ENCODE measurements at regions not wholly inside any gene's neighbourhood (a gene's known extent, or its start where the extent isn't known, plus 50 kb on each side); places are given as distances from the start of the nearest gene placed in this dataset.

DNA sequence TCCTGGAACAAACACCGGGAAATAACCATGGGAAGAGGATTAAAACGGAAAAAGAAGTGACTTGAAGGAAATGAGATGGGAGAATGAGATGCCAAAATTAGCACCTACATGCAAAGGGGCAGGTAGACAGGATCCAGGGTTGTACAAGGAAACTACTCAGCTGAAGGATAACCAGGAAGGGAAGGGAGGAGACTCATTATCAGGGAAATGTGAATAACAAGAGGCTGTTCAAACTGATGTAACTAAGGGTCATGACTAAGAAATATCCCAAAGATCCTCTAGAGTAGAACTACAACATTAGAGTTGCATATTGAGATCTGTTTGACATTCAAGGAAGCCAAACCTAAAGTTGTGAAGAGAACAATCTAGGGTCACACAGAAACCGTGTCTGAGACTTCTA lies 166.2 kb upstream of the SP8 start:
- no peak for DNase-seq

DNA sequence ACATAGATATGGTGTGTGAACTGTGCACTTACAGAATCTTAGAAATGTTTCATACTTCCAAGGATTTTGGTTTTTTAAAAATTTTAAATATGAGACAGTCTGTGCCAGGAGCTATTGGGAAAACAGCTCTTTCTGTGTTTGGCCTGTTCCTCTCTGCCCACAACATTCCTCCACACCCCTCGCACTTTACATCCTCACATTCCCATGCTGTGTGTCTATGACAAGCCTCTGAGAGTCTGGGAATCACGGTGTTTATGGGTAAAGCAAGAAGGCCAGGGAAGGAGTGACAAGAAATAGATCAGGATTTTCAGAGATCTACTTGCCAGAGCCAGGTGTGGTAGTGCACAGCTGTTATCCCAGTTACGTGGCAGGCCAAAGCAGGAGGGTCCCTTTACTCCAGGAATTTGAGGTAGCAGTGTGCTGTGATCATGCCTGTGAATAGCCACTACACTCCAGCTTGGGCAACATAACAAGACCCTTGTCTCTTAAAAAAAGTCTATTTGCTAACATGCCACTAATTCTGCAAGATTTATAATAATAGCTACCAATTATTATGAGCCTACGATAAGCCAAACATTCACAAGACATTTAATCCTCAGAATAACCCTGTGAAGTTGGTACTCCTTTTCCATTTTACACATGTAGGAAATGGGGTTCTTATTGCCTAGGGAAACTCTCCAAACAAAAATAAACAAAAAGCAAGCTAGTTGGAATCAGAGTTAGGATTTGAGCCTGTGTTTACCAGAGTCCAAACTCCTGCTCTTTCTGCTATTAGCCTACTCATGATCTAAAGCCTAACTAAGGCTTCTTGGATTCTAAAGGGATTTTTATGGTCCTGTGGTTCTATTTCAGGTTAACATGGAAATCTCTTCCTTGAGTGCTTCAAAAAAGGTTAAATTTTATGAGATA lies 168.3 kb upstream of the SP8 start:
- no peak for DNase-seq

DNA sequence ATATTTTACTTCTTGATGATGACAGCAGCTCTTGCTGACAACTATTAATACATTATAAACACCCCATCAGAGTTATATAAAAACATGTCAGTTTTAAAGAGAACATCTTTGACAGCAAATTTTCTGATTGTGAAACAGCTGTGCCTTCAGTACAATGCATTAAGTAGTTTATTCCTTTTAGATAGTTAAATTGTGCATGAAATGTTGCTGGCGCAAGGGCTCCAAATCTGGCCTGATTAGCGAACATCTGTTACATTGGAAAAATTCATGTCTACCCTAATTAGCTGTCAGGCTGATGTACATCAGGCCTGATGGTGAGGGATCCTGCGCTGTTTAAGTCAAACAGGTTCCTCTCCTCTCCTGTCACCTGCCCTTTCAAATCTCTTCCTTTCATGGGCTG lies 171.9 kb upstream of the SP8 start:
- DNase-seq, result peak; percentile 62

DNA sequence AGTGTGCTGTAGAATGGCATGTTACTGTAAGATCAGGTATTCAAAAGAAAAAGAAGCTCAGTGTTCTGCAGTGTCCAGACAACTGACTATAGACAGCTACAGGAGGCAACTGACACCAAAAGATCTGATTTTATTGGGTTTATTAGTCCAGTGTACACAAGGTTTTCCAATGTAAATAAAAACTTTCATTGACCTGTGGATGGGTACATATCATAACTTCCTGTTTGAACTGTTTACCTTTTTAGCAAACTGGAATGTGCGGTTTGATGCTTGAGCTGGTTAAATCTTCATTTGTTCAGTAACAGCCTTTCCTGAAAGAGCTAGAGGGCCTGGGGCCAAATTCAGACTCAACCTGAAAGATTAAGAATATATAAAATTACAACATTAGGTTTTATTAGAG lies 172.6 kb upstream of the SP8 start:
- DNase-seq, result no peak

DNA sequence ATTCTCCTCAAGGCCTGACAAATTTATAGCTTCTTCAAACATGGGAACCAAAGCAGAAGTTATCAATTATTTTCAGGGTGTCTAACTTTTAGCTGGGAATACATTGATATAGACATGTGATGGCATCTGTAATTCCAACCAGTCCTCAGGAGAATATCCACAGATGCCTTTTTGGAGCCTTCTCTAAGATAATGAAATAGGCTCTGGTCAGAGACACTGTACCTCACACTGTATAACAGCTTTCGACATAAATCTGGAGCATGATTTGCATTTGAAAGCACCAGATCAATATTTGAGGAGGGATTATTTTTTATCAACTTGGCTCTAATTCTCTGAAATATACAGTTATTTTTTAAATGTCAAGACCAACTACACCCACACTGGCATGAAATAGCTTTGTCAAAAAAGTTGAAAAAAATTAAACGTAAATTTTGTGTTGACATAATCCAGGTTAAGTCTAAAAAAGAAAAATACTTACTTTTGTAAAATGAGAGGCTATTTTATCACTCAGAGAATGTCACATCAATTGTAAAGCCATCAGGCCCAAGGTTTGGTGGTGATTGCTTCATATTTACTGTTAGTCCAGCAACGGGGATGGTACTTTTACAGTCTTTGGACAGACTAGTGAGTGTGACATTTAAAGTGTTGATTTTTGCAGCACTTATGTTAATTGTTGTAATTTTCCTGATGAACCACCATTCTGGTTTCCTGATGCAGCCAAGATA lies 177.0 kb upstream of the SP8 start:
- DNase-seq, result no peak

DNA sequence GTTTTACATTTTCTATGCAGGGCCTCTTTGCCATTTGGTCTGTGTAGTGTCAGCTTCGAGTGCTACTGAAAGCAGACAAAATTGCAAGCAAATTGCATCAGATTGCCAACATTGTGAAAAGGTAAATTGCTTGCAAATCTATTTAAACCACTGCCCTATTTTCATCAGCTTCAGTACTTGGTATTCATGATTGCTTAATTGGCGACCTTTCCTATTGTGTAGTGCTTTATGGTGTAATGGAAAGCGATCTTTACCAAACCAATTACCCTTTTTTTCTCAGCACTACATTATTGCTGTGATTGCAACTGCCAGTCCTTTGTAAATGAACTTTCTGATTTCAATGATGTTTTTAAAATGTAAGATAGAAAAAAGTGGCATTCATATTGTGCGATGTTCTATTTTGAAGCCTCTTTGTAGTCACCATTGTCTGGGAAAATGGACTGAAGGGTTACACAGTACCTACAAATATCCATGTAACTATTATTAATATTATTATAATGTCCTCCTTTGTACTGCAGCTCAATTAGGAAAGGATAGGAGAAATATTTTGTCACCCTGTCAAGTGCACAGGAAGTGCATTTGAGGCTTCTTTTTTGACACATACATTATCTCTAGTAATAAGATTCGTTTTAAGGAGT lies 177.7 kb upstream of the SP8 start:
- no peak for DNase-seq

DNA sequence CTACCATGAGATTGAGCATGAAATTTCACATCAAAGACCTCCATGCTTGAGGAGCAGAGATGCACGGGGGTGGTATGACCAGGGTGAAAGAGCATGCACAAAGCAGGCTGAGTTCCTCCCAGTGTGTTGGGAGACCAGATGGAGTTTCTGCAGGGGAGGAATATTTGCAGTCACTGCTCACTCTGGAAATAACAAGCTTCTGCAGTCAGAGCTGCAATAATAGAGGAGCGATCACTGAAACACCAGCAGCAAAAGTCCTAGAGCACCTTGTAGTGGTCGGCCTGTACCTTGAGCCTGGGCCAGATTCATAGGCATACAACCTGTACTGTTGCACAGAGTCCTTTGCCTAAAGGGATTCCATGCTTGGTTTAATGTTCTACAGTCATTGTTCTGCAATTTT lies 184.5 kb upstream of the SP8 start:
- no peak for DNase-seq

DNA sequence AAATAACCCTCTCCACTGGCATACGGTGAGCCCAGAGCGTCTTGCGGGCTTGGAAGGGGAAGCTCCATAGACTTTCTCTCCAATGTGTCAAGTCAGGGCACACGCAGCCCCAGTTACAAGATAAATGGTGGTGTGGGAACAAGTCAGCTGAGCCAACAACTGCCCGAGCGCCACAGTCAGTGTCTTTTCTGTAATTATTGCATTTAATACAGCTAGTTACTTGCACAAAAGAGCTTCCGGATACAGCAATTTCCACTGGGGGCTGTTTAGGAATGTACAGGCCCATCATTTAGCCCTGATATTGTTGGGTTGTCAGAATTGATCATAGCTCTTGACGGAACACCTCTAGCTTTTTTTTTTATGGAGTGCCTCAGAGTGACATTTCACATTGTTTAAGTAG lies 193.5 kb upstream of the SP8 start:
- DNase-seq, result no peak

DNA sequence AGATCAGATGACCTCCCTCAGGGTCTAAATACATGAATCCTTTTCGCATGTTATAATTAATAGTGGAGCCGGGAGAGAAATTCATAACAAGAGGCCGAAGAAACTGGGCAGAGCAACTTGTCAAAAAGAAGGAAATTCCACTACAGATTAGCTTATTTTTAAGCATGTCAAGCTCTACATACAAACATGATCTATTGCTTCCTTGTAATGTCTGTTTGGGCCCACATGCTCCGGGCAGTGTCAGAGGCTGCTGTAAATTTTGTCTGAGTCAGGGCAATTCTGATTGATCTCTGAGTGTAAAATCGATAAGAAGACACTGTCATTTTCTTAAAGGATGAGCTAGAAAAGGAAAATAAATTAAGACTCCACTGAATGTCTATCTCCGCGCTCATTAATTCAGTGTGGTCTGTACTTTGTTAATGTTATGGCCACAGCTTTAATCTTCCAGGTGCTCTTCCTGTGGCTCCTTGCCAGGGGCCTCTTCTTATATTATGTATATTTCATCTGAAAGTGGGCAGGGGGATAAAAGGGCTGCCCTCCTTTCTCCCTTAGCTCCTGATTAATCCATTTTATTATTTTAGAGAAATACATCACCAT lies 194.1 kb upstream of the SP8 start:
- DNase-seq, result no peak

DNA sequence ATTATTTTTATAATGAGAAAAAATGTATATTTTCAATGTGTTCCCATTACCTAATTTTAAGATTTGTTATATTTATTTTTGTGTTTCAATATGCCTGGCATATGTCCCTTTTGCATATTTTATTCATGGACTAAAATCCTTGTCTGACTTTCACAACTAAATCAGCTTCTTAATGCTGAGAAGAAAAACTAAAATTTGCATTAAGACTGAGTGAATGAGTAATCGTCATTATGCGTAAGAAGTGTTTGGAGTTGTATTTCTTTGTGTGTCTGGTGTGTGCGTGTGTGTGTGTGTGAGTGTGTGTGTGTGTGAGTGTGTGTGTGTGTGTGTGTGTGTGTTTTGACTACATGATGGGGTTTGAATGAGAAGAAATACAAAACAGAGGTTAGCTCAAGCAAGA lies 201.7 kb upstream of the SP8 start:
- DNase-seq, result no peak

DNA sequence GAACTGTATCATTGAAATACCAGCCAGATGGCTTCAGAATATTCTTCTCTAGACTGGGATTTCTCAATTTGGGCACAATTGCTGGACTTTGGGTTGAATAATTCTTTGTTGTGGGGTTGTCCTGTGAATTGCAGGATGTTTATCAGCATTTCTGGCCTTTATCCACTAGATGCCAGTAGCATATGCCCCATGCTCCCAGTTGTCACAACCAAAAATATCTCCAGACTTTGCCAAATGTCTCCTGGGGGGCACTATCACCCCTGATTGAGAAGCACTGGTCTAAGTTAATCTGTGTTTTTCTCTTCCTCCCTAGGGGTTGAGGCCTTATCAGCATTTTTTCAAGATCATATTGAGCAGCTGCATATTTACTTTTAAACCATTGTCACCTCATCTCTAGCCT lies 204.9 kb upstream of the SP8 start:
- DNase-seq, result no peak

DNA sequence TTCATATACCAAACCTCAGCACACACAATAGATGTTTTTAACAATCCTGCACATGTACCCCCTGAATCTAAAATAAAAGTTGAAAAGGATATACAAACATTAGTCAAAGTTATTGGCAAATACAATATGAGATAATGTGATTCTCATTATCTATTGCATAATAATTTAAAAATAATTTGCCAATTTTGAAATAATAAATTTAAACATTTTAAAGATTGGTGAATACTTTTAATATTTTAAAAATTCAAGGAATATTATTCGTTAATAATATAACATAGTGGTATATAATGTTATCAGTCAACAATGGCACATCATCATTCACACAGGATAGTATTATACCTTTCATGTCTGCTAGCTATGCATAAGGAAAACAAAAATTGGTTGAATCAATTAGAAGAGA lies 207.0 kb upstream of the SP8 start:
- no peak for DNase-seq

DNA sequence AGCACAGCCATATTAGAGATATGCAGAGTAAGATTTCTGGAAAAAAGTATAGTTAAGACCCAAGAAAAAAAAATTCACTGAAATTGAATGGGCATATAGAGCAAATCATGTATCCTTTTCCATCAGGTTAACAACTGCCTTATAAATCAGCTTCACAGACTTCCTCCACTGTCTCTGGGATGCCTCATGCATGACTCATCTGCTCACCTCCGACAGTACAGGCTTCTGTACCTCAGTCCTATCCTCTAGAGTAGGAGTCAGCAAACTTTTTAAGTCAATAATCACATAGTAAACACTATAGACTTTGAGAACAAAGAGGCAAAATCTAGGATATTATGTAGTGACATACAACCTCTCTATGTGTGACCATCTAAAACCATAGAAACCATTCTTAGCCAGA lies 211.6 kb upstream of the SP8 start:
- DNase-seq, result no peak

DNA sequence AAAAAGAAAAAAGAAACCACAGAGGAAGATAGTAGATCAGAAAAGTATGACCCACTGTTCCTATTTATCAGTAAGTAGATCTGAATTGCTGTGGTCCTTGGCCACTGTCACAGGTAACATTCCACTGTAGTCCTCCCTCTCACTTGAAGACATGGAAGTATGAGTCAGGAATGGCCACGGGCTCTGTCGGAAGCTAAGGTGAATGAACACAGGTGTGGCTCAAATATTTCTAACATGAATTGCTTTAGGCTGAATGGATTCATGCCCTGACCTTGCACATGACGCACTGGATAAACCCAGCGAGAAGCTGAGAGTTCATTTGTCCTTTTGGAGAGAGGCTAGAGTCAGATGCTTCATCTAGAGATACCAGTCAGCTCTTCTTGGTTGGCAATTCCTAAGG lies 224.5 kb upstream of the SP8 start:
- DNase-seq, result no peak

DNA sequence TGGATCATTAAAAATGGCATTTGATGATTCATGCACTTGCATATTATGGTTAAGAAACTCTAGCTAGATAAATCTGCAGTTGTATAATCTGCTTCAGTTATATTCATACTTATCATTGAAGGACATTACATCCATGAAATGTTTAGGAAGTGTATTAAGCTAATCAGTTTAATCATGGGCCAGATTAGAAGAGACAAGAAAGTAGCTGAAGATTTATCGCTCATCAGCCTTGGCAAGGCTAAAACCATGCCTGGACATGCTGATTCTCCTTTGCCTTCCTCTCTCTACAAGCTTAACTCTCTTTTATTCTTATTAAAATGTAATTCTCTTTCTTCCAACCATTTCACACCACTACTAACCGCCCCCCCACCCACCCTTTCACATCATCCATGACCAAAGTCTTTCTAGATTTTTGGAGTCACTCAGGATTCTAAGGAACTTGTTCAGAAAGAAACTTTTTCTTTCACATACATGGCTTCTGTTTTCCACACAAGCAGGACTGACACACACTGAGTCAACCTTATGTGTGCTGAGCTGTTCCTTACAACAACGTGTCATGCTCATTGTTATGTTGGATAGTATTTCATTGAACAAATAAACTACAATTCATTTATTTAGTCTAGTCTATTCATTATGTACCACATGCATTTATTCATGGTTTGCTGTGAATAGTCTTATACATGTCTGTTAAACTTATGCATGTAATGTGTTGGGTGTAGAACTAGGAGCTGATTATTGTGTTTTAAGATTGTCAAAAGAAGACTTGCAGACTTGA lies 227.3 kb upstream of the SP8 start:
- no peak for DNase-seq

DNA sequence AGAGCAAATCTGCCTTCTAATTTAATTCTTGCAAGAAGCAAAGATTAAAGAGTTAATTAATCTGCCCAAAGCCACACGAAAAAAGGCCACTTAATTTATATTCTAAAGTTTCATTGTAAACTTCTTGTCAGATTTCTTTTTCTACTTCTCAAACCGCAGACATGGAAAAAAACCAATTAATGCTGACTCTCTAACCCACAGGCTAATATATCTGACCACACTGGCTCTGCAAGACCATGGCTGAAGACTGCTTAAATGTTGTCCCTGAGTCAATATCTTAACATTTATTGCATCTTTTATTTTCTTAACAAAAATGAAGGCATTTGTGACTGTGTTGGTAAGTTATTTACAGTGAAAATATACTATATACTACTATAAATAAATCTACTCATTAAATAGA lies 234.0 kb upstream of the SP8 start:
- no peak for DNase-seq

DNA sequence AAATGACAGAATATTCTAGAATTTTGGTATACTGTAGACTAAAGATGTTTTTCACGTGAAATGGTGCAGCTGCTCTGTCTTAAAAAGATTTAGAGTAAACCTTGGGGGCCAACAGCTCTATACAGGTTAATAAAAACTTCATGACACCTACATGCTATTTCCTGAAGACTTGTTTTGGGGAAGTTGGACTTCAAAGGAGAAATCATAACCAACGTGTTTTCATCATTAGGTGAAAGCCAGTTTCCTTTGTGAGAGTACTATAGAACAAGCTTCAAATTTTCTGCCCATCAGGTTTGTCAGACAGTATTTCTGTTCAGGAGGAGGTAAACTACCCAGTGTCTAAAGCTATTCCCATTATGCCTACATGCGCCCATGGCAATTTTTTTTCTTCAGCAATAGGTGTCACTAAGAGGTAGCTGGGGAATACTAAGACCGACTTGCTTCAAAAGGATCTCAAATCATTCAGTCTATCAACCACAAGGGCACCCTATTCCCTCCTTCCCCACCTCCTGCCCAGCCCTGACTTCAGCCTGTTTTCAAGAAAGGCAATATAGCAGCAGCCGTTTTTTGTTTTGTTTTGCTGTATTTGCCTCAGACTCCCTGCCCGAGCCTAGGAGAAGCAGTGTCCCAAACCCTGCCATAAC lies 237.3 kb upstream of the SP8 start:
- no peak for DNase-seq

DNA sequence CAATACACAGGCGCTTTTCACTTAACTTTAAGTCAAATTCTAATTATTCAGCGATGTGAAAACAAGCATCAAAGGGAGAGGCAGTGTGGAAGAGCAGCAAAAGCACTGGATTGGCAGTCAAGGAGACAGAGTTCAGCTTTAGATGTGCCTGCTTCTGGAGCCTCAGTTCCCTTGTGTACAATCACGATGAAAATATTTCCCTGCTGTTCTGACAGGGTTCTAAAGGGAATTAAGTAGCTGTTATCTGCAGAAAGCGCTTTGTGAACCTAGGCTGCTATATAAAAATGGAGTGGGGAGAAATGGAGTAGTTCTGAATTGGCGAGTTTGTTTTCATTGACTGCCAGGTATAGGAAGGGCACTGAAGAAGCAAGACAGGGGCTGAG lies 237.8 kb upstream of the SP8 start:
- DNase-seq, result no peak

DNA sequence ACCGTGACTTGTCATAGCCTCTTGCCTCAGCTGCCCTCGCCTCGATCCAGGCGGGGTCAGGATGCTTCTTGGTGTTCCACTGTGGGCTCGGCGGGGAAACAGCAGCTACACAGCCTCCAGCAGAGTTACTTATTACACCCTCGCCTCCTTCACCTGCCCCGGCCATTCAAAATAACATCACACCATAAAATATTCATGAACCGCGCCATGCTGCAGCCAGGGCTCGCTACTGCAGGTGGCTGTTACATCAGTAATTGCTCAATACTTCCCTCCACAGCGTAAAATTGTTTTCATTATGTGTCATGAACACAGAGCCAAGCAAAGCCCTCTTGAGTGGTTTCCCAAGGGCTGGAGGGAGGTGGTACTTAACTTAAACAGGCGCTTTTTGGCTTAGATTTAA lies 241.5 kb upstream of the SP8 start:
- no peak for DNase-seq

DNA sequence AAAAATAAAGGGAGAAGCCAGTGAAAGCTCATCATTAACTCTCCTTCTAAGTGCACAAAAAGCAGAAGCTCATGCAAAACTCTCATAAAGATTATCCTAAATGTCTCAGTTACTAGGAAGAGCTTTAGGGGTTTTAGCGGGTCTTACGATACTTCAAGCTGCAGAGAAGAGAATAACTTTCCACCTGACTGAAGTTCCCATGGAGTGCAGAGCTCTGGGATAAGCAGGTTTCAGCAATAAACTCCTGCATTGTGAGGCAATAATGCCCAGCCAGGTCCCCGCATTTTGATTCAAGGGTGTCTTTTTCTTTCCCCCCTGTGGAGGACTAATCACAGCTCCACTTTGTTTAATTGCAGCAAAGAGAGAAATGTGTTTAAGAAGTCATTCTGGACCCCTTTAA lies 241.9 kb upstream of the SP8 start:
- DNase-seq, result no peak

DNA sequence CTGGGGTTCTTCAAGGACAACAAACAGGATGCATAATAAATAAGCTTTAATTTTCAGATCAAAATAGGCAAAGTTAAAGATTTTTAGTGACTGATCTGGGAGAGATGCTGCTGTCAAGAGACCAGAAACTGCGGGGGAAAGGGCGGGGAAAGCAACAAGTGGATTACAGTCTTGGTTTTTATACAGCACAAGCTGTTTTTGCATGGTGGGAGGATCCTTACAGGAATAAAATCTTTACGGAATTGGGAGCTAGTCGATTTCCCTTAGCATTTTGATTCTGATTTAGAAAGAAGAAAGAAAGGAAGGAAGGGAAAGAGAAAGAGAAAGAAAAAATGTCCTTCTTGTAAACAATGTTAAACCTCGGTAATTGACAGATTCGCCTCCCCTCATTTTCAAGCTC lies 242.3 kb upstream of the SP8 start:
- DNase-seq, result no peak

DNA sequence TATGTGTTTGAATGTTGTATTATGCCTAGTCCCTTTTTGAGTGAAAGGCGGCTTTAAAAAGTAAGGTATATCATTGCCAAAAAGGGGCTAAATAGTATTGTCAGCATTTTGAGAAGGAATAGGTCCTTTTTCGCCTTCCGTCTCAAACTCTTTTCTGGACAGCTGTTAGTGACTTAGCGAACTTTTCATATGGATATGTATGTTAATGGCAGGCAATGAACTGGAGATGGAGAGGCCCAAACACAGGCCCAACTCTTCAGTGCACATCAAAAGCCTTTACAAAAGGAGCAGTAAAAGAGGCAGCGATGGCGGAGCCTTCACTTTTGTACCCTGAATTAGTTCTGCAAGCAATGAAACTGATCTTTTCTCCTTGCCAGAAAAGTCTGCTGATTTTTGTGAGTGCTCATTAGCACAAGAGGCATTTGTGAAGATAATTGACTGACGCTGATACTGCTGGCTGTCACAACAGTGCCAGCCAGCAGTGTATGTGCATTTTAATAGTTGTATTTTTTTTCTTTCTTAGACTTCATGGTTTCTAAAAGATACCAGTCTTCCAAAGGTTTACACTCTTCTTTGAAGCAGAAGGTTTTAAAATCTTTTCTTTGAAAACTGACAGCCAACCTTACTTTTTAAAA lies 243.7 kb upstream of the SP8 start:
- no peak for DNase-seq

Data from NCI-H446 treated with DMSO at 0.1 percent for 48 hours (cell line).